GM12892 (cell line): ENCODE measurements at regions not wholly inside any gene's neighbourhood (a gene's known extent, or its start where the extent isn't known, plus 50 kb on each side); places are given as distances from the start of the nearest gene placed in this dataset.

Source experiments
- POLR2A ChIP-seq: IDR thresholded peaks from 2 replicates; pipeline ENCODE4 v1.6.1; 2011; ENCODE audit warnings: low read depth, low read length, control low read depth
- POLR2AphosphoS5 ChIP-seq: IDR thresholded peaks from 2 replicates; pipeline ENCODE4 v1.6.1; 2011; ENCODE audit warnings: low read depth, low read length, control low read depth

GRCh38 chr5:143505934-143506333, 102.4 kb upstream of the NR3C1 start:
- TF ChIP-seq POLR2A (no peak), POLR2AphosphoS5 (no peak)
